Caki2 (cell line): ENCODE measurements at regions not wholly inside any gene's neighbourhood (a gene's known extent, or its start where the extent isn't known, plus 50 kb on each side); places are given as distances from the start of the nearest gene placed in this dataset.
"Not testable (repeated sequence)": the region's sequence is repeated elsewhere in the genome, so short reads cannot be mapped to it uniquely, and the experiment has no call there.

Experiments used
- DNase-seq: peaks from one replicate; pipeline ENCODE4 v3.0.0-alpha.2; 2015; ENCODE audit warnings: low read depth
- in situ Hi-C: cut with HindIII; loops from 2 replicates; pipeline ENCODE4 v1.10.0; 2016; ENCODE audit warnings: low sequenced_read_pairs, low pct_unique_long_range_greater_than_20kb, mixed read lengths

DNA sequence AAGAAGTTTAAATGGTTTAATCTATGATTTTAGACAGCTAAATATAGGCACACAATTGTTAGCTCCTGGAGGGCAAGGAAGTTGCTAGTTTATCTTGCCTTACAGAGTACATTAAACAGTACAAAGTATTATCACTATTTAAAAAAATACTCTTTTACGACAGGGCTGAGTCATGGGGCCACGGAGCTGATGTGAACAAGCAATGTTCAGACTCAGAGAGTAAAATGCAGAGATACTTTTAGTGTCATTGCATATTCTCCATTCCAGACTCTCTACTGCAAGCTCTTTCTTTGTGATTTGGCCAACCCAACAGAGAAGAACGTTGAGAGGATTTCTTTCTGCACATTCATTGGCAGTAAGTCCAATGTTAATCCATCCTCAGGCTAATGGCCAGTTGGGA lies 352.4 kb downstream of the SPRY2 start:
- DNase-seq: no peak
- in situ Hi-C loops: no loop called here

DNA sequence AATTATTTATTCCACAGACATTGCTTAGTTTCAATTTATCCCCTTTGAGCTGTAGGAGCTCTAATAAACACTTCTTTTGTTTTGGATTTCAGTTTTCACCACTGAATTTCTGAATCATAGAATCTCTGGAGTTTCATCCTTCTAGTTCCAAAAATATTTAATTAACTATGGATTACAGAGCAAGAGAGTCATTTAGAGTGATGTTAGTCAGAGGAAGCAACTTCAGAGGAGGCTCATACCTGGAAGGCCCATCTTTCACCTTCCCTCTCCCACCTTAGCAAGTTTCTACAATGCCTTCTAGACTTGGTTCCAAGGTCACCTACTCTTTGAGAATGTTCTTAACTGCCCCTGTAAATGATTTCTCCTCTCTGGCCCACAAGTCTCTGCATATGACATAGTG lies 353.2 kb downstream of the SPRY2 start:
- no peak for DNase-seq
- in situ Hi-C loops: no loop called here

DNA sequence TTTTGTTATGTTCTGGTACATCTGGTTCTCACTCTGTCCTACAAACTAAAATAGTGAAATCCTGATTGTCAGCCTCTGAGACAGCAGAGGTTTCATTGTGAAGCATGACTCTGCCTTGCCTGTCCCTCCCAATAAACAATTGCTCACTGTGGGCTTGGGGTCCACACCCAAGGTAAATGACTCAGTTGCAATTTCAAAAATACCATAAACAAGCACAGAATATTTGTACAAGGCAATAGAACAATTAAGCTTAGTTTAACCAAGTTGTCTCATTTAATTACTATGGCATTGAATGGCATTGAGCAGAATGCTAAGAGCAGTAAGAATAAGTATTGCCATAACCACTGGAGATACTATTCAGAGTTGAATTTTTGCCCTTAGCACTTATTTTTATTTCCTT lies 353.6 kb downstream of the SPRY2 start:
- in situ Hi-C loops: no loop called here
- no peak for DNase-seq

DNA sequence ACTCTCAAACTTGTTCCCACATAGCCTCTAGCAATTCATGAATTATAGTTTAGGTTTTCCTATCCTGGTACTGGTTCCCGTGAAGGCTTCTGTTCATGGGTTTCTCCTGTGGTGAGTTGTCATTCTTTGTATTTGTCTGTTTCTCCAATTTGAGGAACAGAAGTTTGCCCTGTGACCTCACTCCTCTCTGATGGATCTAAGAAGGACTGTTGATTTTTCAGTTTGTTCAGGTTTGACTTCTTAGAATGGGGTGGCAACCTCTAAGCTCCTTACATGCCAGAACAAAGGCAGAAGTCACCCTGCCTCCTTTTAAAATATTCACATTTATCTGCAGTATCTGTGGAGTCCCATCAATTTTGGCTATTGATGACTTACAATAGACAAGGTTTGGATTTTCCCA lies 354.0 kb downstream of the SPRY2 start:
- DNase-seq: no peak
- in situ Hi-C loops: no loop called here

DNA sequence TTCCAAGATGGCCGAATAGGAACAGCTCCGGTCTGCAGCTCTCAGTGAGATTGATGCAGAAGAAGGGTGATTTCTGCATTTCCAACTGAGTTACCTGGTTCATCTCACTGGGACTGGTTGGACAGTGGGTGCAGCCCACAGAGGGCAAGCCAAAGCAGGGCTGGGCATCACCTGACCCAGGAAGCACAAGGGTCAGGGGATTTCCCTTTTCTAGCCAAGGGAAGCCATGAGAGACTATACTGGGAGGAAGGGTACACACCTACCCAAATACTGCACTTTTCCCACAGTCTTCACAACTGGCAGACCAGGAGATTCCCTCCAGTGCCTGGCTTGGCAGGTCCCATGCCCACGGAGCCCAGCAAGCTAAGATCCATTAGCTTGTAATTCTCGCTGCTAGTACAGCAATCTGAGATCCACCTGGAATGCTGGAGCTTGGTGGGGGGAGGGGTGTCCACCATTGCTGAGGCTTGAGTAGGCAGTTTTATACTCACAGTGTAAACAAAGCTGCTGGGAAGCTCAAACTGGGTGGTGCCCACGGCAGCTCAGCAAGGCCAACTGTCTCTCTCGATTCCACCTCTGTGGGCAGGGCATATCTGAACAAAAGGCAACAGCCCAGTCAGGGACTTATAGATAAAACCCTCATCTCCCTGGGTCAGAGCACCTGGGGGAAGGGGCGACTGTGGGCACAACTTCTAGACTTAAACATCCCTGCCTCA lies 365.8 kb downstream of the SPRY2 start:
- in situ Hi-C loops, DNase-seq: not testable (repeated sequence)

DNA sequence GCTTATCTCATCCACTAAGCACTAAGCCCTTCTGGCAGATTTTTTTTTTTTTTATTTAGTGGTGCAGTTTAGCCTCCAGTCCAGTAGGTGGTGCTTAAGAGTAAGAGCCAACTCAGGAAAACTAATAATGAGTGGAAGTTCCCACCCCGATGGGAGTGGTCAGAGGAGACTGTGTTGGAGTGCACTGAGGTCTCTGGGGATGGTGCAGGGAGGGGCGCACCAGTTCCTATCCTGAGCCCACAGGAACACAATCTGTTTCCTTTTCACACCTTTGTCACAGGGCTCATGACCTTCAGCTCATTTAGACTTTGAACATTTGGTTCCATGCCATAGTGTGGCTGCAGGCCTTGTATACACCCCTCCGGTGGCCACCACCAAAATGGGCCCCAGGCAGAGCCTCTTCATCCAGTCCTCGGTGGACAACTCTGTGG lies 367.4 kb downstream of the SPRY2 start:
- peak; percentile 19 for DNase-seq
- in situ Hi-C loops: no loop called here

DNA sequence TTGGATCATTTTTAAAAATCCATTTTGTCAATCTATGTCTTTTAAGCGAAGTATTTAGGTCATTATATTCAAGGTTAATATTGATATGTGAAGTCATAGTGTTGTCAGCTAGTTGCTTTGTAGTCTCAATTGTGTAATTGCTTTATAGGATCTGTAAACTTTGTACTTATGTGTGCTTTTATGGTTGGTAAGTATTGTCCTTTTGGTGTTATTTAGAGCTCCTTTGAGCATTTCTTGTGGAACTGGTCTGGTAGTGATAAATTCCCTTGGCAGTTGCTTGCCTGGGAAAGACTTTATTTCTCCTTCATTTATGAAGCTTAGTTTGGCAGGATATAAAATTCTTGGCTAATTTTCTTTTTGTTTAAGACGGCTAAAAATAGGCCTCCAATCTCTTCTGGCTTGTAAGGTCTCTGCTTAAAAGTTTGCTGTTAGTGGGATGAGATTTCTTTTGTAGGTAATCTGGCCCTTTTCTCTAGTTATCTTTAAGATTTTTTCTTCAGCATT lies 368.8 kb downstream of the SPRY2 start:
- DNase-seq: no peak
- in situ Hi-C loops: no loop called here

DNA sequence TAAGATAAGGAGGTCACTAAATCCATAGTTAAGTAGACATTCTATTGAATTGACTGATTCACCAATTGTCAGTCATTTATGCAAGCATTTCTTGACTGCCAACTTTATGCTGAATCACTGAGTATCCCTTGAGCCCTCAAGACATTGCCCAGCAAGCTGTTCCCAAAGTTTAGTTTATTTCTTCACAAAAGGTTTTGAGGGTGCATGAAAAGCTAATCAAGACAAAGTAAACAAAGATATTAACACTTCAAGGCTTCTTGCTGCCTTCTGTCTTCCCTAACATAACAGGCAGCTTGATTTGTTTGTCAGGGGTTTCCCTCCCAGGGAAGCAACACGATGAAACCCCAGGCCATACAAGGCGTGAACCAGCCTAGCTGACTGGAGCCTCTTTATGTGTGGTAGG lies 374.4 kb downstream of the SPRY2 start:
- in situ Hi-C loops: no loop called here
- peak; percentile 30 for DNase-seq

DNA sequence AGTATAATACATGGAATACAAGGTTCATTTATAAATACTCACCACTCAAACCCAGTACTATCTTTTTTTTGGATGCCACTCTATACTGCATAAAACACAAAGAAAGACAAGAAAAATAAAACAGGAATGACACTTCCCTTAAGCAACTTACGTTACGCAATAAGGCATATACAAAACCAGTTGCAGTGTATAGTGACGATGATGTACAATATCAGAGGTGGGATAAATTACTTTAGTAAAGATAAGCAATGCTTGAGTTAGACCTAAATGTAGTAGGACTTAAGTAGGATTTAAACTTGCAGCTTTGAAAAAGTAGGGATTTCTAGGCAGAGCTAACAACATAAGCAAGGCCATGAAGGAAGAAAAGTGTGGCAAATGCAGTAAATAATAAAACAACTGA lies 374.9 kb downstream of the SPRY2 start:
- no peak for DNase-seq
- in situ Hi-C loops: no loop called here

DNA sequence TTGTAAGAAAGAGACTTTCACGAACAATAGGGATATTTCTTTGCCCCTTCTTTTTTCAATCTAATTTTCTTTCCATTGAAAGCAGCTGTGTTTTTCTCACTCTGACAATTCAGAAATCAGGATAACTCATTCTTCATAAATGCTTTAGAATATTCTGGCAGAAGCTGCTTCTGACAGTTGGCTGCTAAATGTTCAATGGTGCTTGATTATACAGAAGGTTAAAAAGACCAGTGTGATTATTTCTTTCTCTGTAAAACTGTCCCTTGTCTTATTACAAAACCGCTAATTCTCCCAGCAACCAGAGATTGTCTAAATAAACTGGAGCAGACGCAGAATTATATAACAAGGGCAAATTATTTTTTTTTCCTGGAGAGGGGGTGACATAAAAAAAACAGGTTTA lies 394.4 kb downstream of the SPRY2 start:
- in situ Hi-C loops: no loop called here
- no peak for DNase-seq

DNA sequence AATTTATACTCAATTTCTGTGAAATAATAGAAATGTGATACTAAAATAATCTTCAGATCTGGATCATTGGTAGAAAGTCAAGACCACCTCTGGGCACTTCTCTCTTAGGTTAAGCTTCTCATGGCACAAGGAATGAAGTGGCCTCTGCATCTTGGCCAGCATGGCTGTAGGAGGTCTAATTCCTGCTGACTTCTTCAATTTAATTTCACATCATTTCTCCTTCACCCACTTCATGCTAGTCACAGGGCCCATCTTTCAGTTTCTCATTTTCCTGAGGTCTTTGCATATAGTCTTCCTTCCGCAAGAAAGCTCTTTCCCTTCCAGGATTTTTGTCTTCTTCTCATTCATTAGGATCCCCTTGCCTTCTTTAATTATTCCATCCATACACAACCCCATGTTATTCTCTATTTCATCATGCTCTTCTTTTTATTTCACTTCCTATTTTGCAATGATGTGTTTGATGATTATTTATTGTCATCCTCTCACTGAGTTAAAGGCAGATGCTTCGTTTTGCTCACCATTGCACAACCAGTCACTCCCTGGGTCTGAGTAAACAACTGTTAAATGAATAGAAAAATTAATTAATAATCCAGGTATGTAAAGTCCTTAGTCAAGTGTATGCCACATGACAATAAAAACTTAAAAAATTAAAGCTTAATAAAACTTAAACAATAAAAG lies 397.4 kb downstream of the SPRY2 start:
- no peak for DNase-seq
- in situ Hi-C loops: no loop called here

DNA sequence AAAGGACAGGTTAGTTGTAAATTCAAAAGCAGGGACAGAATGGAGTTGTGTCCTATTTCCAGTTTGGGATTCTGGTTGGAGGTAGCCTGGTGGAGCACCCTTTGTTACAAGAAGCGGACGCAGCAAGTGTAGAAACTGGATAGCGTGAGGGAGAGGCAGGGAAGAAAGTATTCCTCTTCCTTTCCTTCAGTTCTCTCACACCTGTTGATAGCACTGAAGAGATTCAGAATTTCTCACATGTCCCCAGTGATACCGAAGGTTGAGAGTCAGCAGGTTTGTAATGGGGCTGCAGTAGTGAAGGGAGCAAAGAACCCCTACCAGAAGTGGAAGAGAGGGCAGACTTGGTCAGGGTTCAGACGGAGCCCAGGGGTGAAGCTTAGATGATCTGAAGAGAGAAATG lies 399.2 kb downstream of the SPRY2 start:
- DNase-seq: no peak
- in situ Hi-C loops: no loop called here

DNA sequence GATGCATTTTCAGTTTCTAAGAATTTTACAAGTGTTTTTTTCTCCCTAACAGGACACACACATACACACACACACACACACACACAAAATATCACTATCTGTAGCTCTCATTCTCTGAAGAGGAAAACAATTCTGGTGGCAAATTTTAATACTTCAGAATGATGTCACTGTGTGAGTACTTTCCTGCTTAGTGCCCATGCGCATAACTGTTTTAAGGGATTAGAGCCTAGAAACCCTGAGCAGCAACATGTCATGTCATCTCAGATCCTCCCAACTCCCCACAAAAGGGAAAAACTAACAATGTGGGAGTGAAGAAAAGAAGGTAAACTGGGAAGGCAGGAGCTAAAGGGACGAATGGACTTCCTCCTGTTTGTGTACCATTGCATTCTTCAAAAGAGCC lies 401.2 kb downstream of the SPRY2 start:
- no peak for DNase-seq
- in situ Hi-C loops: no loop called here

DNA sequence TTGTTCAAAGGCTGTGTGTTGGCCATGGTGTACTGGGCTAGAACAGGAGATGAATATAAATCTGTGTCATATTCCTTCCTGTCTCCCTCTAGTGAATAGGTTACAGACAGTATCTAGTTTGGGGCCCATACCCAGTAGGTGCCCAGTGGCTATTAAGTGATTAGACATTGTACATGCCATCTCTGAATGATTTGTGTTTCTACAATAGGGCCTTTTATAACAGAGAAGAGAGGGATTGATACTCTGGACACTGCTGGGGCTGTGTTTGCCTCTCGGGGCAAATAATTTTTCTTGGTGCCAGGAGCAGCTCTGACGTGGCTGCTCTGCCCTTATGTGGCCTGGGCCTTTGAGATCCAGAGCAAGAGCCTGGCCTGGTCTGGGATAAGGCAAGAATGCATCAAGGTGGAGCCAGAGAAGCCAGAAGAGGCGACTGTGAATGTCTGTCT lies 403.1 kb downstream of the SPRY2 start:
- in situ Hi-C loops: no loop called here
- no peak for DNase-seq

DNA sequence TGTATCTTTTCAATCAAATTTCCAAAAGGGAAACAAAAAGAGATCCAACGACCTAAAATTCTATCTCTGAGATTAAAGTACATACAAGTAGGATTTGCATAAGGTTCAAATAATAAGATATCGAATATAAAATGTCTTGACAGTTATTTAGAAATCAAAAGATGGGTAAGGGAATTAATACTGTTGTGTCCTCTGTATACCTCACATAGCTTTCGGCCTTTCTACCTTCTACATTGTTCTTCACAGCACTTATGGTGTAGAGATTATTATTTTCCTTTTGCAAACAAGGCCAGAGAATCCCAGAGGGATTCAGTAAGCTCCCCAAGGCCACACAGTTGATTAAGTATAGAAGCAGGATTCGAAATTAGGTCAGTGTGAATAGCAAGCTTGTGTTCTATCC lies 403.6 kb downstream of the SPRY2 start:
- in situ Hi-C loops: no loop called here
- no peak for DNase-seq

DNA sequence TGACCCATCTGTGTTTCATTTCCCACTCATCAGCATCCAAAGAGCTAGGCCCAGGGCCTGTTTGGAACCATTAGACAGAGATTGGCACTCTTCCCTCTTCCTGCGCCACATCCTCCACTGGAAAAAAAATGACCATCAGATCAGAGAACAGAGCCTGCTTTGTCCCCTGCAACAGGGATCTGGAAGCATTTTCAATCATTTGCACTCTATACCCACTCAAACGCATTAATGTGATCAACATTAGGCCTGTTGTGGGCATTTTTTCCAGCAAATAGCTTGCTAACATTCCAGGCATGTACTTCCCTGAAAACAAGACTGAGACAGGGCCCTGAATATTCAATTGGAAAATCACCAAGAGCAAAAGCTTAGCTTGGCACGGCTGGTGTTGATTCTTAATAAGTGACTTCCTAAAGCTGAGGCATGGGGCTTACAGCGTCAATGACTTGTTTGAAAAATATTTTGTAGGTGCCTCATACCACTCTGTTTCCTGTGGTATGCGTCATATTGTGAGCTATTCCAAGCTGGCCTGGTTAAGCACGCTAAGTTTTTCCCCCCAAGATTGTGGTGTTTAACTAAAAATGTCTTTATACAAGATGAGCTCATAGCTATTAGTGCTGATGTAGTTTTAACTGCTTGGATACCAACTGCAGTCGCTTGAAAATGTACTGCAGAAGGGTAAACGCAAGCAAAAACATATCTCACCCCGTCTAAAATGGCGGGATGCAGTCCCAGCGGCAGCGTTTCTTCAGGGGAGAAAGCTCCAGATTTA lies 404.4 kb downstream of the SPRY2 start:
- peak; percentile 96 for DNase-seq
- in situ Hi-C loops: no loop called here

DNA sequence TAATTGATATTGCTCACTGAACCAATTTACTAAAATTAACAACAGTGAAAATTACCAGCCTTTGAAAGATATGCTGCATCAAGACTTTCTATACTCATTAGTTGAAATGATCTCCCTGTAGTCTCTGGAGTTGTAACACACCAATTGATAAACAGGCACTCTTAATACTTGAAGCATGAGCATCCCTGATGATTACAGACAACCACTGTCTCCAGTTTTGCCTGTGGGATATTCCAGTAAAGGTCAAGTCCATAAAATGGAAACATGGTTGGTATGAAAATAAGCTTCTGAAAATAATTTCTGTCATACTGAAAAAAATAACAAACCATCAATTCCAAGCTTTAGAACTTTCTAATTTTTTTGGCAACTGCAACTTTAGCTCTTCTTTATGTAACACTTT lies 405.8 kb downstream of the SPRY2 start:
- no peak for DNase-seq
- in situ Hi-C loops: no loop called here

DNA sequence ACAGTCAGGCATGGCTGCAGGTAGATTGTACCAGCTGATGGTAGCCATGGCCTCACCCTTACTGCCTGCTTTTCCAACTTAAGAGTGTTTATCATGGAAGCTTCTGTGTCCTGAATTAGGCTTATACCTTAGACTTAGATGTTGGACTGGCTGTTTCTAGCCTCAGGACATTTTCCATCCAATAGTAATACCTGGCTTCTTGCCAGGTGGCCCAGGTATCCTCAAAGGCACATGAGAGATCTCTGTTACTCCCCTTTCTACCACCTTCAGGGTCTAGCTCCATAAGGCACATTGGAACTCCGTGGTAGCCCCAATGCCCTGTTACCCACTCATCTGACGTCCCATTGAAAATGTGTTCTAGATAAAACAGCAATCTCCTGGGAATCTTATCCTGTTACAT lies 407.5 kb downstream of the SPRY2 start:
- in situ Hi-C loops: no loop called here
- DNase-seq: no peak

DNA sequence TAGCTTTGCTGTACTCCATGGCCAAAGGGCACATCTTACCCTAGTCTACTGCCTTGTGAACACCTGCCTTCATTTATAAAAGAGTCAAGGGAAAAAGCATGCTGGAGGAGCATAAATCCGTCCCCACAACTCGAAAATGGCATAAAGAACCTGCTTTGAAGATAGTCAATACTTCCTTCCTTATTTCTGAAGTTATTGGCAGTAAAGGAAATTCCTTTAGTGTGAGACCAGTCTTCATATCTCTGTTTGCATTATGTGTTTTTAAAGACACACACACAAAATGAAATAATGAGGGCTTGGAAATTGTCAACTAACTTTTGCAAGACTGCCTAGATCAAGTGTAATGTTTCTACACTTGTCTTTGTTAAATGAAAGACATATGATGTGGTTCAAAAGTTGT lies 408.4 kb downstream of the SPRY2 start:
- no peak for DNase-seq
- in situ Hi-C loops: no loop called here
